Natural killer cell (primary cell): ENCODE measurements at regions not wholly inside any gene's neighbourhood (a gene's known extent, or its start where the extent isn't known, plus 50 kb on each side); places are given as distances from the start of the nearest gene placed in this dataset.

Experiments
- ATAC-seq, 3 donors: fragments of 150-1000 bp in 2 of 3; fragments of 200-7000 bp in 1 of 3; cut with Tn5 transposase; 1 replicate in 1 of 3; 2 replicates in 2 of 3; pipeline ENCODE4 v1.10.0; 2021; ENCODE audit warnings: mild to moderate bottlenecking in 2 of 3, moderate library complexity in 2 of 3
- DNase-seq, 2 donors: peaks; one replicate each; pipeline versions ENCODE4 v3.0.0 to v3.0.0-alpha.2; 2013 to 2021; ENCODE audit warnings: mixed read lengths in 1 of 2
- H3K27ac ChIP-seq: one replicate; pipeline ENCODE4 v1.5.1; 2013; ENCODE audit warnings: mild to moderate bottlenecking, low read length
- H3K27me3 ChIP-seq: one replicate; pipeline ENCODE4 v1.6.1; 2013; ENCODE audit warnings: low read length; ENCODE audit not compliant: control insufficient read depth, insufficient read depth
- H3K36me3 ChIP-seq: one replicate; pipeline ENCODE4 v1.6.1; 2013; ENCODE audit warnings: low read length; ENCODE audit not compliant: control insufficient read depth, insufficient read depth
- H3K4me1 ChIP-seq: one replicate; pipeline ENCODE4 v1.6.1; 2013; ENCODE audit warnings: low read length; ENCODE audit not compliant: control insufficient read depth, insufficient read depth
- H3K4me3 ChIP-seq: one replicate; pipeline ENCODE4 v1.5.1; 2013; ENCODE audit warnings: low read length
- H3K9me3 ChIP-seq: one replicate; pipeline ENCODE4 v1.6.1; 2013; ENCODE audit warnings: low read length; ENCODE audit not compliant: control insufficient read depth, insufficient read depth
- H3K27ac Mint-ChIP-seq, 2 donors: one replicate each; pipeline ENCODE4 v1.8.0; 2022; ENCODE audit warnings: mild to moderate bottlenecking in 2 of 2, mixed read lengths in 2 of 2, moderate library complexity in 1 of 2
- H3K27me3 Mint-ChIP-seq, 2 donors: one replicate each; pipeline ENCODE4 v1.8.0; 2022; ENCODE audit warnings: low read depth in 2 of 2, mixed read lengths in 2 of 2
- H3K36me3 Mint-ChIP-seq: one replicate; pipeline ENCODE4 v1.8.0; 2022; ENCODE audit warnings: mixed read lengths
- H3K4me1 Mint-ChIP-seq, 2 donors: one replicate each; pipeline ENCODE4 v1.8.0; 2022; ENCODE audit warnings: mixed read lengths in 2 of 2
- H3K4me3 Mint-ChIP-seq: one replicate; pipeline ENCODE4 v1.8.0; 2022; ENCODE audit warnings: mild to moderate bottlenecking, moderate library complexity, mixed read lengths
- H3K9me3 Mint-ChIP-seq, 2 donors: one replicate each; pipeline ENCODE4 v1.8.0; 2022; ENCODE audit warnings: mixed read lengths in 2 of 2
- WGBS: methylation state at CpG from one replicate; pipeline ENCODE4 v1.1.7; 2013; ENCODE audit warnings: missing lambda C conversion rate; ENCODE audit not compliant: insufficient coverage; 5-methylcytosine and 5-hydroxymethylcytosine counted together
- intact Hi-C: fragments of 100-400 bp; cut with micrococcal nuclease; formaldehyde crosslinking; loops from one replicate; pipeline ENCODE4 v1.14.2; 2022
- TF ChIP-seq, protein P1 (sequence below): fragments of 200-600 bp; IDR thresholded peaks from one replicate; pipeline ENCODE4 v1.8.0; 2022; ENCODE audit warnings: antibody characterized with exemption

DNA sequence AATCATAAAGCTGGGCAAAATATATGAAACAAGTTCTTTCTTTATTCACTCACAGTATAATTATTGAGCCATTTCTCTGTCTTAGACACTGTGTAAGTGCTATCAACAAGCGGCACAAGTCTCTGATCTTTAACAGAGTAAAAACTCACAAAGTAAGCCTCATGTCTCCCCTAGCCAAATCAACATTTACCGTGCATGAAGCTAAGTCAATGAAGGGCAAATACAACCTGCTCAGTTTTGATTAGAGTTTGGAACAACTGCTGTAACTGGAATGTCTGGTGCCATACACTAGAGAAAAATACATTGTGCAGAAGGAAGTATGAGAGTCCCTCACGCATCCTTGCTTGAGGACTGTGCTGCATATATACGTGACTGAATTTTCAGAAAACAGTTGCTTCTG, 291.0 kb upstream of the EPHA3 start:
- Histone ChIP-seq H3K4me1 (no peaks in the 10 kb centered on the region), H3K4me3 (no peak overlapping the region), H3K27ac (no peak overlapping the region), H3K36me3 (no peaks in the 10 kb centered on the region), H3K27me3 (no peaks in the 10 kb centered on the region), H3K9me3 (peaks cover 2% of the 10 kb centered on the region)
- TF ChIP-seq, protein P1, sequence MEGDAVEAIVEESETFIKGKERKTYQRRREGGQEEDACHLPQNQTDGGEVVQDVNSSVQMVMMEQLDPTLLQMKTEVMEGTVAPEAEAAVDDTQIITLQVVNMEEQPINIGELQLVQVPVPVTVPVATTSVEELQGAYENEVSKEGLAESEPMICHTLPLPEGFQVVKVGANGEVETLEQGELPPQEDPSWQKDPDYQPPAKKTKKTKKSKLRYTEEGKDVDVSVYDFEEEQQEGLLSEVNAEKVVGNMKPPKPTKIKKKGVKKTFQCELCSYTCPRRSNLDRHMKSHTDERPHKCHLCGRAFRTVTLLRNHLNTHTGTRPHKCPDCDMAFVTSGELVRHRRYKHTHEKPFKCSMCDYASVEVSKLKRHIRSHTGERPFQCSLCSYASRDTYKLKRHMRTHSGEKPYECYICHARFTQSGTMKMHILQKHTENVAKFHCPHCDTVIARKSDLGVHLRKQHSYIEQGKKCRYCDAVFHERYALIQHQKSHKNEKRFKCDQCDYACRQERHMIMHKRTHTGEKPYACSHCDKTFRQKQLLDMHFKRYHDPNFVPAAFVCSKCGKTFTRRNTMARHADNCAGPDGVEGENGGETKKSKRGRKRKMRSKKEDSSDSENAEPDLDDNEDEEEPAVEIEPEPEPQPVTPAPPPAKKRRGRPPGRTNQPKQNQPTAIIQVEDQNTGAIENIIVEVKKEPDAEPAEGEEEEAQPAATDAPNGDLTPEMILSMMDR: no peak
- intact Hi-C loops: no loop called here
- DNase-seq: no peak
- H3K9me3 Mint-ChIP-seq: peaks cover 4 to 10% of the 10 kb centered on the region in 2 donors
- H3K27ac Mint-ChIP-seq: no peak overlapping the region
- no peaks in the 10 kb centered on the region for H3K27me3 Mint-ChIP-seq
- H3K36me3 Mint-ChIP-seq: no peaks in the 10 kb centered on the region
- WGBS: 93% methylated on average over 4 of the region's 4 CpGs
- H3K4me1 Mint-ChIP-seq: no peaks in the 10 kb centered on the region
- no peak overlapping the region for H3K4me3 Mint-ChIP-seq
- ATAC-seq: no peak

DNA sequence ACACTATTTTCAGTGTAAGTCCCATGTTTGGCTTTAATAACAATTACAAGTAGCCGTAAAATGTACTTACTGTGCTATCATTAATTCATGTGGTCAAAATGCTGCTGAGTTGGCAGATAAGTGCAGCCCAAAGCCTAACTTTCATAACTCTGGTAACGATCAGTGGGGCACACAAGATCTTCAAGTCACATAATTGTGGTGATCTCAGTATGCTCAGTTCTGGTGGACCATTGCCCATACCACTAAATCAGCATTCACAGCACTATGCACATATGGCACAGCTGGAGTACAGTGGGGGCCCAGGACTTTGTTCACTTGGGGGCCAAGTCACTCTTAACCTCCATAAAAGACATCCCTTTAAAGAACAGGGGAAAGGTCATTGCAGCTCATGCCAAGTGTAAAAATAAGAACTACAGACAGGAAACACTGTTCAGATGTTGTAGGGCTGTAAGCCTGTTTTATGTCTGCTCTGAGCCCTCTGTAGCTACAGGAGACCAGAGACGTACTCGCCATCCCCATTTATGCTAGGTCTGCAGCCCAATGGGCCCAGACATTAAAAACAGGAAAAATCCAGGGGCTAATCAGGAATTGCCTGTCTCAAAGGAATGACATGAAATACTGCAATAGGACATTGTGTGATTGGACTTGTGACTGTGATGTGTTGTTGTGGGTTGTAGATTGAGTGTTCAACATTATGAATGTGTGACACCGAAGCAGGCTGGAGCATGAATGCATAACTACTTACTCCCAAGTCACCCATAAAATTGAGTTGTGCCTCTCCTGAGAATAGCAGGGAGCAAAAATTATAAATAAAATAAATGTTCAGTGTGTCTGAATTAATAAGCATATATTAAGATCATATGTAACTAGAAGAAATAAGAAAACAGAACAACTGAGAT, 282.5 kb upstream of the EPHA3 start:
- WGBS: 84% methylated on average over 4 of the region's 5 CpGs

DNA sequence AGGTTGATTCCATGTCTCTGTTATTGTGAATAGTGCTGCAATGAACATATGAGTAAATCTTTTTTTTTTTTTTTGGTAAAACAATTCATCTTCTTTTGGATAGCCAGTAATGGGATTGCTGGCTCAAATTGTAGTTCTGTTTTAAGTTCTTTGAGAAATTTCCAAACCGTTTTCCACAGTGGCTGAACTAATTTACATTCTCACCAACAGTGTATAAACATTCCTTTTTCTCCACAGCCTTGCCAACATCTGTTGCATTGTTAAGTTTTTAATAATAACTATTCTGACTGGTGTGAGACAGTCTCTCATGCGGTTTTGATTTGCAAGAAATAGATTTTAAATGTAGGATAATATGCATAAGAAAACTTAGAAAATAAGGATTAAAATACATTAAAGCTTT, 279.0 kb upstream of the EPHA3 start:
- TF ChIP-seq, protein P1: no peak
- H3K27me3 Mint-ChIP-seq: no peaks in the 10 kb centered on the region
- Histone ChIP-seq H3K27ac (no peak overlapping the region), H3K36me3 (no peaks in the 10 kb centered on the region), H3K27me3 (no peaks in the 10 kb centered on the region), H3K4me1 (no peaks in the 10 kb centered on the region), H3K4me3 (no peak overlapping the region), H3K9me3 (peaks cover 2% of the 10 kb centered on the region)
- WGBS: 13% methylated on average over 1 of the region's 2 CpGs
- no peak overlapping the region for H3K27ac Mint-ChIP-seq
- DNase-seq (no peak), ATAC-seq (no peak)
- intact Hi-C loops: no loop called here
- no peaks in the 10 kb centered on the region for H3K36me3 Mint-ChIP-seq
- H3K9me3 Mint-ChIP-seq: peaks cover 8 to 21% of the 10 kb centered on the region in 2 donors
- no peaks in the 10 kb centered on the region for H3K4me1 Mint-ChIP-seq
- no peak overlapping the region for H3K4me3 Mint-ChIP-seq

More for the DNA sequence above, 282.5 kb upstream of the EPHA3 start:
- Histone ChIP-seq H3K4me1 (no peaks in the 10 kb centered on the region), H3K4me3 (no peak overlapping the region), H3K36me3 (no peaks in the 10 kb centered on the region), H3K9me3 (peaks cover 5% of the 10 kb centered on the region), H3K27me3 (no peaks in the 10 kb centered on the region), H3K27ac (no peak overlapping the region)
- TF ChIP-seq, protein P1: no peak
- no peaks in the 10 kb centered on the region for H3K27me3 Mint-ChIP-seq
- H3K9me3 Mint-ChIP-seq: peaks cover 3 to 12% of the 10 kb centered on the region in 2 donors
- H3K36me3 Mint-ChIP-seq: no peaks in the 10 kb centered on the region
- no peak overlapping the region for H3K27ac Mint-ChIP-seq
- H3K4me1 Mint-ChIP-seq: no peaks in the 10 kb centered on the region
- no peak overlapping the region for H3K4me3 Mint-ChIP-seq
- intact Hi-C loops: no loop called here
- ATAC-seq (no peak), DNase-seq (no peak)
